HL-60 (cell line): ENCODE measurements at regions not wholly inside any gene's neighbourhood (a gene's known extent, or its start where the extent isn't known, plus 50 kb on each side); places are given as distances from the start of the nearest gene placed in this dataset.
"Not testable (repeated sequence)": the region's sequence is repeated elsewhere in the genome, so short reads cannot be mapped to it uniquely, and the experiment has no call there.

Experiments
- DNase-seq, 2 experiments: peaks; one replicate each; pipeline ENCODE4 v3.0.0-alpha.2; 2010 to 2020; ENCODE audit warnings: low read depth in 1 of 2, low spot score in 1 of 2
- H3K27ac ChIP-seq: fragments of 250-450 bp; sonication (Bioruptor Pico); replicated peaks from 2 replicates; pipeline ENCODE4 v1.5.1; 2020; ENCODE audit warnings: mild to moderate bottlenecking, moderate library complexity
- H3K27me3 ChIP-seq: fragments of 250-450 bp; sonication (Bioruptor Pico); 2 replicates; pipeline ENCODE4 v1.5.1; 2021; ENCODE audit warnings: mild to moderate bottlenecking, moderate library complexity; ENCODE audit not compliant: insufficient read depth, poor library complexity, severe bottlenecking
- H3K4me3 ChIP-seq: replicated peaks from 2 replicates; pipeline ENCODE4 v1.5.1; 2011; ENCODE audit warnings: mild to moderate bottlenecking, control low read depth, low read length; ENCODE audit not compliant: insufficient read depth
- GABPA ChIP-seq: IDR thresholded peaks from 2 replicates; pipeline ENCODE4 v1.6.1; 2012; ENCODE audit warnings: low read depth
- POLR2AphosphoS5 ChIP-seq: IDR thresholded peaks from 2 replicates; pipeline ENCODE4 v1.6.1; 2012; ENCODE audit warnings: low read depth
- SPI1 ChIP-seq: IDR thresholded peaks from 2 replicates; pipeline ENCODE4 v1.6.1; 2012; ENCODE audit warnings: low read depth, mild to moderate bottlenecking, borderline replicate concordance
- TF ChIP-seq, protein P1 (sequence below): IDR thresholded peaks from 2 replicates; pipeline ENCODE4 v1.6.1; 2012; ENCODE audit warnings: low read depth; ENCODE audit not compliant: insufficient replicate concordance
- TF ChIP-seq, protein P2 (sequence below): IDR thresholded peaks from one replicate; pipeline ENCODE4 v1.5.1; 2011; ENCODE audit warnings: low read length, control low read depth, inconsistent platforms; ENCODE audit not compliant: insufficient read depth

GRCh38 chr17:77558846-77559626, 399.5 kb upstream of the TNRC6C start:
- DNase-seq: no peak
- TF ChIP-seq, protein P1, sequence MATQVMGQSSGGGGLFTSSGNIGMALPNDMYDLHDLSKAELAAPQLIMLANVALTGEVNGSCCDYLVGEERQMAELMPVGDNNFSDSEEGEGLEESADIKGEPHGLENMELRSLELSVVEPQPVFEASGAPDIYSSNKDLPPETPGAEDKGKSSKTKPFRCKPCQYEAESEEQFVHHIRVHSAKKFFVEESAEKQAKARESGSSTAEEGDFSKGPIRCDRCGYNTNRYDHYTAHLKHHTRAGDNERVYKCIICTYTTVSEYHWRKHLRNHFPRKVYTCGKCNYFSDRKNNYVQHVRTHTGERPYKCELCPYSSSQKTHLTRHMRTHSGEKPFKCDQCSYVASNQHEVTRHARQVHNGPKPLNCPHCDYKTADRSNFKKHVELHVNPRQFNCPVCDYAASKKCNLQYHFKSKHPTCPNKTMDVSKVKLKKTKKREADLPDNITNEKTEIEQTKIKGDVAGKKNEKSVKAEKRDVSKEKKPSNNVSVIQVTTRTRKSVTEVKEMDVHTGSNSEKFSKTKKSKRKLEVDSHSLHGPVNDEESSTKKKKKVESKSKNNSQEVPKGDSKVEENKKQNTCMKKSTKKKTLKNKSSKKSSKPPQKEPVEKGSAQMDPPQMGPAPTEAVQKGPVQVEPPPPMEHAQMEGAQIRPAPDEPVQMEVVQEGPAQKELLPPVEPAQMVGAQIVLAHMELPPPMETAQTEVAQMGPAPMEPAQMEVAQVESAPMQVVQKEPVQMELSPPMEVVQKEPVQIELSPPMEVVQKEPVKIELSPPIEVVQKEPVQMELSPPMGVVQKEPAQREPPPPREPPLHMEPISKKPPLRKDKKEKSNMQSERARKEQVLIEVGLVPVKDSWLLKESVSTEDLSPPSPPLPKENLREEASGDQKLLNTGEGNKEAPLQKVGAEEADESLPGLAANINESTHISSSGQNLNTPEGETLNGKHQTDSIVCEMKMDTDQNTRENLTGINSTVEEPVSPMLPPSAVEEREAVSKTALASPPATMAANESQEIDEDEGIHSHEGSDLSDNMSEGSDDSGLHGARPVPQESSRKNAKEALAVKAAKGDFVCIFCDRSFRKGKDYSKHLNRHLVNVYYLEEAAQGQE: no peak
- TF ChIP-seq SPI1: no peak
- no peak for TF ChIP-seq POLR2AphosphoS5
- TF ChIP-seq, protein P2, sequence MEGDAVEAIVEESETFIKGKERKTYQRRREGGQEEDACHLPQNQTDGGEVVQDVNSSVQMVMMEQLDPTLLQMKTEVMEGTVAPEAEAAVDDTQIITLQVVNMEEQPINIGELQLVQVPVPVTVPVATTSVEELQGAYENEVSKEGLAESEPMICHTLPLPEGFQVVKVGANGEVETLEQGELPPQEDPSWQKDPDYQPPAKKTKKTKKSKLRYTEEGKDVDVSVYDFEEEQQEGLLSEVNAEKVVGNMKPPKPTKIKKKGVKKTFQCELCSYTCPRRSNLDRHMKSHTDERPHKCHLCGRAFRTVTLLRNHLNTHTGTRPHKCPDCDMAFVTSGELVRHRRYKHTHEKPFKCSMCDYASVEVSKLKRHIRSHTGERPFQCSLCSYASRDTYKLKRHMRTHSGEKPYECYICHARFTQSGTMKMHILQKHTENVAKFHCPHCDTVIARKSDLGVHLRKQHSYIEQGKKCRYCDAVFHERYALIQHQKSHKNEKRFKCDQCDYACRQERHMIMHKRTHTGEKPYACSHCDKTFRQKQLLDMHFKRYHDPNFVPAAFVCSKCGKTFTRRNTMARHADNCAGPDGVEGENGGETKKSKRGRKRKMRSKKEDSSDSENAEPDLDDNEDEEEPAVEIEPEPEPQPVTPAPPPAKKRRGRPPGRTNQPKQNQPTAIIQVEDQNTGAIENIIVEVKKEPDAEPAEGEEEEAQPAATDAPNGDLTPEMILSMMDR: no peak
- no peak for TF ChIP-seq GABPA
- H3K27me3 ChIP-seq: no peaks in the 10 kb centered on the region
- H3K27ac ChIP-seq: no peak overlapping the region
- no peak overlapping the region for H3K4me3 ChIP-seq

- Histone ChIP-seq H3K4me3 (no peak overlapping the region), H3K27ac (no peak overlapping the region), H3K27me3 (no peaks in the 10 kb centered on the region)
- no peak for TF ChIP-seq SPI1
- TF ChIP-seq, protein P2: no peak
- no peak for TF ChIP-seq POLR2AphosphoS5
- no peak for TF ChIP-seq GABPA
- TF ChIP-seq, protein P1: no peak
- no peak for DNase-seq
Measured at GRCh38 chr17:77560381-77560780, 398.1 kb upstream of the TNRC6C start.

GRCh38 chr17:77560841-77561240, 397.7 kb upstream of the TNRC6C start:
- Histone ChIP-seq H3K27me3 (no peaks in the 10 kb centered on the region), H3K27ac (no peak overlapping the region), H3K4me3 (no peak overlapping the region)
- TF ChIP-seq GABPA (no peak), POLR2AphosphoS5 (no peak), SPI1 (no peak)
- TF ChIP-seq, protein P1: no peak
- TF ChIP-seq, protein P2: no peak
- no peak for DNase-seq

DNA sequence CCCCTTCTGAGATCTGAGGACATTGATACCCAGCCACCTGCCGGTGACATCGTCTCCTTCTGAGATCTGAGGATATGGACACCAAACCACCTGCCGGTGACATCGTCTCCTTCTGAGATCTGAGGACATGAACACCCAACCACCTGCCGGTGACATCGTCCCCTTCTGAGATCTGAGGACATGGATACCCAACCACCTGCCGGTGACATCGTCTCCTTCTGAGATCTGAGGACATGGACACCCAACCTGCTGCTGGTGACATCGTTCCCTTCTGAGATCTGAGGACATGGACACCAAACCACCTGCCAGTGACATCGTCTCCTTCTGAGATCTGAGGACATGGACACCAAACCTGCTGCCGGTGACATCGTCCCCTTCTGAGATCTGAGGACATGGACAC, 396.1 kb upstream of the TNRC6C start:
- DNase-seq, H3K4me3 ChIP-seq, H3K27ac ChIP-seq, H3K27me3 ChIP-seq: not testable (repeated sequence)
